ENCODE measurements at regions not wholly inside any gene's neighbourhood (a gene's known extent, or its start where the extent isn't known, plus 50 kb on each side); places are given as distances from the start of the nearest gene placed in this dataset.

GRCh38 chr1:73775896-73776295 lies 422.1 kb downstream of the LRRIQ3 start:
- Histone ChIP-seq H3K79me2 (ENCODE audit: low read length) (no peaks in the 10 kb centered on the region), H2AFZ (ENCODE audit: low read length) (no peak overlapping the region), H3K9me3 (replicated peaks; ENCODE audit: insufficient read depth, low read length) (no peaks in the 10 kb centered on the region), H3K27me3 (replicated peaks; ENCODE audit: insufficient read depth, low read length) (no peaks in the 10 kb centered on the region), H3F3A (ENCODE audit: insufficient read depth, low read length) (no peaks in the 10 kb centered on the region), H3K4me2 (ENCODE audit: low read depth, low read length) (no peak overlapping the region), H3K9ac (ENCODE audit: low read length) (no peak overlapping the region), H3K27ac (ENCODE audit: low read length) (no peak overlapping the region), H4K20me1 (ENCODE audit: insufficient read depth, low read length) (no peaks in the 10 kb centered on the region), H3K4me1 (ENCODE audit: low read length) (no peaks in the 10 kb centered on the region), H3K36me3 (replicated peaks; ENCODE audit: insufficient read depth, low read length) (no peaks in the 10 kb centered on the region), H3K4me3 (ENCODE audit: low read length) (no peak overlapping the region), H3K9me2 (replicated peaks; ENCODE audit: insufficient read depth, low read length) (no peaks in the 10 kb centered on the region)
- no peak for DNase-seq
- TF ChIP-seq CTCF (IDR thresholded peaks at IDR 0.05; ENCODE audit: low read length) (no peak), EZH2phosphoT487 (IDR thresholded peaks at IDR 0.05; ENCODE audit: low read length) (no peak), EZH2 (optimal IDR thresholded peaks at IDR 0.05; ENCODE audit: low read depth, low read length) (no peak)

- H3K9me3 ChIP-seq (replicated peaks; ENCODE audit: insufficient read depth, low read length), result no peaks in the 10 kb centered on the region
- H3K27me3 ChIP-seq (replicated peaks; ENCODE audit: insufficient read depth, low read length), result no peaks in the 10 kb centered on the region
- H3K36me3 ChIP-seq (replicated peaks; ENCODE audit: insufficient read depth, low read length), result no peaks in the 10 kb centered on the region
- no peak for DNase-seq
- H3K4me3 ChIP-seq (ENCODE audit: low read length), result no peak overlapping the region
- no peaks in the 10 kb centered on the region for H3K9me2 ChIP-seq (replicated peaks; ENCODE audit: insufficient read depth, low read length)
- no peak overlapping the region for H3K4me2 ChIP-seq (ENCODE audit: low read depth, low read length)
- TF ChIP-seq EZH2 (optimal IDR thresholded peaks at IDR 0.05; ENCODE audit: low read depth, low read length), result no peak
- TF ChIP-seq EZH2phosphoT487 (IDR thresholded peaks at IDR 0.05; ENCODE audit: low read length), result no peak
- no peak for TF ChIP-seq CTCF (IDR thresholded peaks at IDR 0.05; ENCODE audit: low read length)
- no peak overlapping the region for H2AFZ ChIP-seq (ENCODE audit: low read length)
- no peaks in the 10 kb centered on the region for H3F3A ChIP-seq (ENCODE audit: insufficient read depth, low read length)
- H3K9ac ChIP-seq (ENCODE audit: low read length), result no peak overlapping the region
- no peaks in the 10 kb centered on the region for H3K79me2 ChIP-seq (ENCODE audit: low read length)
- H3K27ac ChIP-seq (ENCODE audit: low read length), result no peak overlapping the region
- no peaks in the 10 kb centered on the region for H3K4me1 ChIP-seq (ENCODE audit: low read length)
- no peaks in the 10 kb centered on the region for H4K20me1 ChIP-seq (ENCODE audit: insufficient read depth, low read length)
Observed at GRCh38 chr1:73772941-73773340, 425.0 kb downstream of the LRRIQ3 start.

GRCh38 chr1:73771396-73771795 lies 426.6 kb downstream of the LRRIQ3 start:
- Histone ChIP-seq H3F3A (ENCODE audit: insufficient read depth, low read length) (no peaks in the 10 kb centered on the region), H3K4me1 (ENCODE audit: low read length) (no peaks in the 10 kb centered on the region), H3K36me3 (replicated peaks; ENCODE audit: insufficient read depth, low read length) (no peaks in the 10 kb centered on the region), H2AFZ (ENCODE audit: low read length) (no peak overlapping the region), H3K27me3 (replicated peaks; ENCODE audit: insufficient read depth, low read length) (no peaks in the 10 kb centered on the region), H4K20me1 (ENCODE audit: insufficient read depth, low read length) (no peaks in the 10 kb centered on the region), H3K9me2 (replicated peaks; ENCODE audit: insufficient read depth, low read length) (no peaks in the 10 kb centered on the region), H3K27ac (ENCODE audit: low read length) (no peak overlapping the region), H3K4me3 (ENCODE audit: low read length) (no peak overlapping the region), H3K79me2 (ENCODE audit: low read length) (no peaks in the 10 kb centered on the region), H3K4me2 (ENCODE audit: low read depth, low read length) (no peak overlapping the region), H3K9ac (ENCODE audit: low read length) (no peak overlapping the region), H3K9me3 (replicated peaks; ENCODE audit: insufficient read depth, low read length) (no peaks in the 10 kb centered on the region)
- TF ChIP-seq EZH2 (optimal IDR thresholded peaks at IDR 0.05; ENCODE audit: low read depth, low read length), result no peak
- TF ChIP-seq EZH2phosphoT487 (IDR thresholded peaks at IDR 0.05; ENCODE audit: low read length), result no peak
- TF ChIP-seq CTCF (IDR thresholded peaks at IDR 0.05; ENCODE audit: low read length), result no peak
- no peak for DNase-seq
